GM10847 (cell line): ENCODE measurements at regions not wholly inside any gene's neighbourhood (a gene's known extent, or its start where the extent isn't known, plus 50 kb on each side); places are given as distances from the start of the nearest gene placed in this dataset.

Experiments used
- POLR2A ChIP-seq: IDR thresholded peaks from 2 replicates; pipeline ENCODE4 v1.6.1; 2011; ENCODE audit not compliant: insufficient read length; ENCODE audit errors: extremely low read depth

DNA sequence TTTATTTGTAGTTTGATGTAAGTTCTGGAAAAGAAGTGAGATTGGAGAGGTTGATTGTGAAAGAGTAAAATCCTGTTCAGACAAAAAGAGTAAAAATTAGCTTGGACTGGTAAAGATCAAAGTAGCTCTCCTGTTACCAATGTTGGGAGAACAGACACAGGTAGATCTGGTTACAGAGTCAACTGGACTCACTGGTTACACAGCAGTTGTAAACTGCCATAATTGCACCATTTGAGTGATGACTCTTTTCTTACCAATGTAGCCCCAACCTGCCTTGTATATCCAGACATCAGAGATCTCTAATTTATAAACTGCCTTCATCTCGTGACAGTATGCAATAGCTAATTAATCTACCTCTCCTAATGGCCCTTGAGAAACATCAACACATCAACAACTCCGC lies 165.6 kb upstream of the PRSS16 start:
- no peak for TF ChIP-seq POLR2A

- TF ChIP-seq POLR2A = no peak
These were observed 159.4 kb upstream of the PRSS16 start for GRCh38 chr6:27088068-27088467.

- TF ChIP-seq POLR2A = no peak
These were observed 155.7 kb upstream of the PRSS16 start for GRCh38 chr6:27091661-27092315.

DNA sequence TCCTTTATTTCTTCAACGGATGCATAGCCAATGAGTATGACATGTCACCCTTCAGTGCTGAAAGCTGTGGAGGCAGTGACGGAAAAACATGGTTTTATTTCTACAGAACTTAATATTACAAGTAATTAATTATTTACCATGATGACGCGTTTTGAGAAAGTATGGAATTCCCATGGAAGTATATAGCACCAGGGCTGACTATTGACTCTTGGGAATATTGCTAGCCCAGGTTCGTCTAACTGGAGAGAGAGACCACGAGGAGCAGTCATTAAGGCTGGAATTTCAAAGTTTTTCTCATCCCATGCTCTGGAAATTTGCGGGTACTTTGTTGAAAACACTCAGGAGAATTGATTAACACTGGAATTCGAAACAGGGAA lies 155.2 kb upstream of the PRSS16 start:
- no peak for TF ChIP-seq POLR2A

- no peak for TF ChIP-seq POLR2A
These were observed 151.6 kb upstream of the PRSS16 start for GRCh38 chr6:27095914-27096313.

GRCh38 chr6:27096834-27097511 lies 150.5 kb upstream of the PRSS16 start:
- TF ChIP-seq POLR2A = no peak

DNA sequence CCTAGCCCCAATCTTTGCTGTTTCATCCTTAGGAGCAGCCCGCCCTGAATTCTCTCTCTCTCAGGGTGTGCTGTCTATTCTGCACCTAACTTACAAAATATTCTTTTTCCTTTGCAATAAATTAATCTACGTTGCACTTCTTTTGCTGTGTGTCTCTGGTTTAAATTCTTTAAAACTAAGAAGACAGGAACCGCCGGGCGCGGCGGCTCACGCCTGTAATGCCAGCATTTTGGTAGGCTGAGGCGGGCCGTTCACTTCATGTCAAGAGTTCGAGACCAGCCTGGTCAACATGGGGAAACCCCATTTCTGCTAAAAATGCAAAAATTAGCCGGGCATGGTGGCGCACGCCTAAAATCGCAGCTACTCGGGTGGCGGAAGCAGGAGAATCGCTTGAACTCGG lies 148.5 kb upstream of the PRSS16 start:
- TF ChIP-seq POLR2A = no peak

- TF ChIP-seq POLR2A = no peak
These were observed 146.6 kb upstream of the PRSS16 start for GRCh38 chr6:27100921-27101320.

- TF ChIP-seq POLR2A = no peak
These were observed 145.7 kb upstream of the PRSS16 start for GRCh38 chr6:27101824-27102223.

DNA sequence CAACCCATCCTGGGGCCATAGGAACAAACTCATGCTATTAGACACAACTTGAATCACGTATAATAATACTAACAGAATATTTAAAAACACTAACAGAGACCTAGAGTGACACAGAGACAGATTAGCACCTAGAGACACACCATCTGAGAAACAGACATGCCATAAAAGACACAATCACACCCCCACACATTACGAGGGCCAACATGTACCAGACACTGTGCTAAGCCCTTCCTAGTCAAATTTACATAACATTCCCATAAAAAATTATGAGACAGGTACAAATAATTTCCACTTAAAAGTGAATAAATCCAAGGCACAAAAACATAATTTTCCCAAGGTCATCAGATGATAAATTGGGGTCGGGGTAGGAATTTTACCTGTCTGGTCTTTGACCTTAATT lies 141.1 kb upstream of the PRSS16 start:
- TF ChIP-seq POLR2A = no peak

DNA sequence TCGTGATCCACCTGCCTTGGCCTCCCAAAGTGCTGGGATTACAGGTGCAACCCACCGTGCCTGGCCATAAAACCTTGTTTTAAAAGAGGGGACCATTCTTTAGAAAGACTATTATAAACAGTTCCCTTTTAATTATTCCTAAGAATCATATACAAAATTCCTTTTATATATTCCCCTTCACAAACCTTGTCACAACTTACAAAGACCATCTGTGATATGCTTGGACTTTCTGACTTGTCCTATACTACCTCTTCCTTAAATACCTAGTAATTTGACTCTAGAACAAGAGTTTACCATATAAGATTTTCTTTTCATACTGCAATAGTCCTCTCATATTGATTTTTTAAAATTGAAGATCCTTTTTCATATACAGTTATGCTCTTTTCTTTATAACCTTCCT lies 135.8 kb upstream of the PRSS16 start:
- no peak for TF ChIP-seq POLR2A

- no peak for TF ChIP-seq POLR2A
These were observed 134.5 kb upstream of the PRSS16 start for GRCh38 chr6:27112974-27113373.

GRCh38 chr6:27119329-27119728 lies 128.2 kb upstream of the PRSS16 start:
- TF ChIP-seq POLR2A = no peak

DNA sequence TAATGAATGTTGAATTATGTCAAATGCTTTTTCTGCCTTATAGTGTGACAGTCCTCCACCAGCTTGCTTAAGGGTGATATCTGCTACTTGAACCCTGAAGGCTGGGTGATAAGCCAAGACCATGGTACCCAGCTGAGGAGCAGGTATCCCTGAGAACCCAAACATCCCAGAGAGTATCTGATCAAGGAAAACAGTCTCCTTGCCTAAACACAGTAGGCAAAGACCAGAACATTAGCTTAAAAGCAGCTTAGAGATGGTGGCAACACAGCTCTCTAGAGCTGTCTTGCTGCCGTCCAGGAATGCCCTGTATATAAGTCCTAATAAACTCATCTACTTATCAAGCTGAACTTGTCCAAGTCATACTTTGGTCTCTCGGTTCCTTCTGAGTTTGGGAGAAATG lies 127.7 kb upstream of the PRSS16 start:
- no peak for TF ChIP-seq POLR2A

DNA sequence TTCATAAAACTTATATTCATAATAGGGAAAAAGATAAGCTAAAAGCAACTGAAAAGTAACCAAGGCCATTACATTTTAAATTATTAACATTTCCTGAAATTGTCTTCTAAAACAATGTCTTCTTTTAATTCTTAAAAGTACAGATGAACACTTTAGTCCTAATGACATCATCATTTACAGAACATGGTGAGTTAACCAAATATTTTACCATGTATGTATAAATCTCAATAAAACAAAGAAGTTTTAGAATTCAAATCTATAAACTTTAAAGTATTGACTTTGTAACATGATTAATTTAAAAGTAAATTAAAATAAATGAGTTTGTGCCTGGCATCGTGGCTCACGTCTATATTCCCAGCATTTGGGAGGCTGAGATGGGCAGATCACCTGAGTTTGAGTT lies 125.9 kb upstream of the PRSS16 start:
- TF ChIP-seq POLR2A = no peak

DNA sequence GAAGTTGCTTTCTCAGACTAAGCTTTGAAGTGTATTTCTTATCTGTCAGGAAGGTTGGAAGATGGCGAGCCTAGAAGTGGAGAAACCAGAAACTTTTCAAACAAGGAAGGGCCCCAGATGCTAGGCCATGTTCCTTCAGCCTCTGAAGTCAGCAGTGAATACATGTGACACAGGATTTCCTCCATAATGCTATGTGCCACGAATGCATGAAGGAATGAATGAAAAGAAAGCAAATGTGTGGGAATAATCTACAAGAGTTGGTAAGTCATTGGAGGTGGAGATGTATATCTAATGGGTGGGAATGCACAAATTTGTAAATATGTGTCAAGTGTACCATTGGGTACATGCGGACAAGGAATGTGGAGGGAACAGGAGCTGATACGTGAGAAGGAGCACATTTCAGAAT lies 123.2 kb upstream of the PRSS16 start:
- no peak for TF ChIP-seq POLR2A
